Activated CD4-positive, alpha-beta T cell treated with anti-CD3 and anti-CD28 coated beads, Interleukin-2, amount 10 ng/mL, durations not matched to agents 24 days and 14 days (primary cell): ENCODE measurements at regions not wholly inside any gene's neighbourhood (a gene's known extent, or its start where the extent isn't known, plus 50 kb on each side); places are given as distances from the start of the nearest gene placed in this dataset.

Experiments
- DNase-seq: peaks from one replicate; pipeline ENCODE4 v3.0.0; 2022
- H3K27ac Mint-ChIP-seq: one replicate; pipeline ENCODE4 v1.8.0; 2022; ENCODE audit warnings: mild to moderate bottlenecking, mixed read lengths
- H3K27me3 Mint-ChIP-seq: one replicate; pipeline ENCODE4 v1.8.0; 2022; ENCODE audit warnings: mixed read lengths
- H3K36me3 Mint-ChIP-seq: one replicate; pipeline ENCODE4 v1.8.0; 2022; ENCODE audit warnings: low read depth, mild to moderate bottlenecking, mixed read lengths
- H3K4me1 Mint-ChIP-seq: one replicate; pipeline ENCODE4 v1.8.0; 2021; ENCODE audit warnings: mixed read lengths
- H3K4me3 Mint-ChIP-seq: one replicate; pipeline ENCODE4 v1.8.0; 2022; ENCODE audit warnings: mild to moderate bottlenecking, moderate library complexity, mixed read lengths
- H3K9me3 Mint-ChIP-seq: one replicate; pipeline ENCODE4 v1.8.0; 2021; ENCODE audit warnings: mixed read lengths
- intact Hi-C: fragments of 100-400 bp; cut with micrococcal nuclease; formaldehyde crosslinking; loops from one replicate; pipeline ENCODE4 v1.15.1; 2023

DNA sequence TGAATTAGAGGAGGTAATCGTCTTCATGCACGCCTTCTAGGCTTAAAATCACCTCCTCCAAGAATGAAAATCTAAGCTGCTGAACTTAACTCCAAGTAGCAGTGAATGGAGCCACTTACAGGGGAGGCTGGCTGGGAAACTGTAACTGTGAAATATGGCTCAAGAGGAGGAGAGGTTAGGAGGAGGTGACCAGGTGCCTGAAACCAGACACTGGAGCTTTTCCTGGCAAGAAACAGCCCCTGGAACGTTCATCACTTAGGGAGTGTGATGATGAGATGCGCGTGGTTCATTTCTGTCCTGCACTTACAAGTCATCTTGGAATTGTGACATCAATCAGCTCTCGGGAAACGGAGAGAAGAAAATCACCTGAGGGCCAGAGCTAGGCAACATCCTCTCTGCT lies 62.3 kb upstream of the TMEM132C start:
- DNase-seq: no peak
- H3K4me1 Mint-ChIP-seq: no peaks in the 10 kb centered on the region
- H3K36me3 Mint-ChIP-seq: no peaks in the 10 kb centered on the region
- H3K27me3 Mint-ChIP-seq: no peaks in the 10 kb centered on the region
- intact Hi-C loops: no loop called here
- no peak overlapping the region for H3K4me3 Mint-ChIP-seq
- H3K27ac Mint-ChIP-seq: no peak overlapping the region
- H3K9me3 Mint-ChIP-seq: peaks cover 3% of the 10 kb centered on the region

DNA sequence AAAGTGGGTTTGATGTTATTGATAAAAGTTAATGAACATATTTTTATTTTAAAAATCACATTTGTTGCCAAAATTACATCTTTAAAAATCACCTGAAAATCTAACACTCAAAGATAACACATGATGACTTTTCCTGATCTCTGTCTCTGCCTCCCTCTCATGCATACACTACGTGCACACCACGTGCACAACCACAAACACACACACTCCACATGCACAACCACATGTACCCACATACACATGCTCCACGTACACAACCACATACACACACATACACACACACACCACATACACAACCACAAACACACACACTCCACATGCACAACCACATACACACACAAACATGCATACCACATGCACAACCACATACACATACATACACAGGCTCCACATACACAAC lies 61.8 kb upstream of the TMEM132C start:
- intact Hi-C loops: no loop called here
- H3K27ac Mint-ChIP-seq: no peak overlapping the region
- H3K27me3 Mint-ChIP-seq: no peaks in the 10 kb centered on the region
- no peak for DNase-seq
- no peak overlapping the region for H3K4me3 Mint-ChIP-seq
- H3K9me3 Mint-ChIP-seq: no peaks in the 10 kb centered on the region
- H3K4me1 Mint-ChIP-seq: no peaks in the 10 kb centered on the region
- no peaks in the 10 kb centered on the region for H3K36me3 Mint-ChIP-seq

DNA sequence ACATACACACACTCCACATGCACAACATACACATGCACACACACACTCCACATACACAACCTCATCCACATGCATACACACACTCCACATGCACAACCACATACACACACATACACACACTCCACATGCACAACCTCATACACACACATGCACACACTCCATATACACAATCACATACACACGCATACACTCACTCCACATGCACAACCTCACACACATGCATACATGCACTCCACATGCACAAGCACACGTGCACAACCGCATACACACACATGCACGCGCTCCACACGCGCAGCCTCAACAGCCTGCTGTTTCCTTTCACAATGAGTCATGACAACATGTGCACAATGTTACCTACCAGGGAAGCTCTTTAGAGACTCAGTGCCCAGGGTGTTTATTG lies 61.2 kb upstream of the TMEM132C start:
- H3K27me3 Mint-ChIP-seq: no peaks in the 10 kb centered on the region
- no peaks in the 10 kb centered on the region for H3K4me1 Mint-ChIP-seq
- intact Hi-C loops: no loop called here
- no peak overlapping the region for H3K27ac Mint-ChIP-seq
- H3K4me3 Mint-ChIP-seq: no peak overlapping the region
- H3K36me3 Mint-ChIP-seq: no peaks in the 10 kb centered on the region
- DNase-seq: no peak
- H3K9me3 Mint-ChIP-seq: no peaks in the 10 kb centered on the region
